Dendritic cell treated with granulocyte-macrophage colony-stimulating factor and Interleukin-4, amounts not matched to agents 40 ng/mL and 50 ng/mL, for 4 days (primary cell): ENCODE measurements at regions not wholly inside any gene's neighbourhood (a gene's known extent, or its start where the extent isn't known, plus 50 kb on each side); places are given as distances from the start of the nearest gene placed in this dataset.

ENCODE experiments used
- H3K27ac Mint-ChIP-seq: one replicate; pipeline ENCODE4 v1.8.0; 2022; ENCODE audit warnings: mild to moderate bottlenecking, mixed read lengths
- H3K27me3 Mint-ChIP-seq: one replicate; pipeline ENCODE4 v1.8.0; 2022; ENCODE audit warnings: mild to moderate bottlenecking, mixed read lengths
- H3K36me3 Mint-ChIP-seq: one replicate; pipeline ENCODE4 v1.8.0; 2022; ENCODE audit warnings: low read depth, mixed read lengths
- H3K4me1 Mint-ChIP-seq: one replicate; pipeline ENCODE4 v1.8.0; 2022; ENCODE audit warnings: low read depth, mixed read lengths
- H3K4me3 Mint-ChIP-seq: one replicate; pipeline ENCODE4 v1.8.0; 2022; ENCODE audit warnings: mild to moderate bottlenecking, moderate library complexity, mixed read lengths
- H3K9me3 Mint-ChIP-seq: one replicate; pipeline ENCODE4 v1.8.0; 2022; ENCODE audit warnings: mixed read lengths
- intact Hi-C: fragments of 100-400 bp; cut with micrococcal nuclease; formaldehyde crosslinking; loops from one replicate; pipeline ENCODE4 v1.15.0; 2022

DNA sequence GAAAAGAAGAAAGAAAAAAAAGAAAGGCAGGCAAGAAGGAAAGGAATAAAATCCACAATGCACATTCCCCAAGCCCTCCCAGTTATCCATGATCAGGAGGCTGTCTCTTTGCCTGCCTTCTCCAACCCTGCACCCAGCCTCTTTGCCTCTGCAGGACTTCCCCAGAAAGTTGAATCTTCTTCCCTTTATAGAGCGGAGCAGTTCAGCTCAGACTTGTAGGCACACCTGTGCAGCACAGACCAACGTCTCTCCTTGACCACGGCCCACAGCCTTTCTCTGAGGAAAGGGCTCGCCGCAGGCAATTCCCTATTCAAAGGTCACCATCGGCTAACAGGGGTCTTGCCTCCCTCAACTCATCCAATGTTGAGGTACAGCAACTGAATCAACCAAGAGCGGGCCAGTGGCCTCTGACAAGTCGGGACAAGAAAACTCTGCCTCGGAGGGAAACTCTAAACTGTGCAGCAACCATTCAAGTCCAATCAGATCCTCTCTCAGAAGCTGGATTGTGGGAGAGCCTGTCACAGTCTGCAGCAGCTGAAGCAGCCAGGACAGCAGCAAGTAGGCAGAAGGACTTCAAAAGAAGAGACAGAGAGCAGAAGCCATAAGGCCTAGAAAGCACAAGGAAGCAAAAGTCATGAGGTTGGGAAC, 529.2 kb upstream of the JARID2 start:
- intact Hi-C loops: no loop called here
- peaks cover 73% of the 10 kb centered on the region for H3K4me1 Mint-ChIP-seq
- no peak overlapping the region for H3K27ac Mint-ChIP-seq
- H3K27me3 Mint-ChIP-seq: no peaks in the 10 kb centered on the region
- no peaks in the 10 kb centered on the region for H3K36me3 Mint-ChIP-seq
- H3K4me3 Mint-ChIP-seq: no peak overlapping the region
- H3K9me3 Mint-ChIP-seq: no peaks in the 10 kb centered on the region

DNA sequence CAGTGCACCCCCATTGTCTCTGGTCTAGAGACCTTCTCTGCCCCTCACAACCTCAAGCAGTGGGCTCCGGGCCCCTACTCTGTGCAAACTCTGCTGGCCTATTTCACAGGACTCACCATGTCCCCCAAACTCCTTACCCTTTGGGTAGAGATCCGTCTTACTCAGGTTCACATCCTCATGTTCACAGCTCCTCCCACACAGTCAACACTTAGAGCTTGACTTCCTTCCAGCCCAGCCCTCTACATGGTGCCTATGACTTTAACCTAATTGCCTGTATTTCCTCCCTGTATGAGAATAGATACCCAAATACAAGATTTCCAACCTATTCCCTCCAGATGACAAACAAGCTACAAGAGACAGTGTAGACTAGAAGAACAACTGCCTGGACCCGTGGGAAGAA, 528.6 kb upstream of the JARID2 start:
- no peak overlapping the region for H3K27ac Mint-ChIP-seq
- H3K27me3 Mint-ChIP-seq: no peaks in the 10 kb centered on the region
- H3K4me3 Mint-ChIP-seq: no peak overlapping the region
- H3K36me3 Mint-ChIP-seq: no peaks in the 10 kb centered on the region
- intact Hi-C loops: no loop called here
- no peaks in the 10 kb centered on the region for H3K9me3 Mint-ChIP-seq
- H3K4me1 Mint-ChIP-seq: peaks cover 76% of the 10 kb centered on the region

DNA sequence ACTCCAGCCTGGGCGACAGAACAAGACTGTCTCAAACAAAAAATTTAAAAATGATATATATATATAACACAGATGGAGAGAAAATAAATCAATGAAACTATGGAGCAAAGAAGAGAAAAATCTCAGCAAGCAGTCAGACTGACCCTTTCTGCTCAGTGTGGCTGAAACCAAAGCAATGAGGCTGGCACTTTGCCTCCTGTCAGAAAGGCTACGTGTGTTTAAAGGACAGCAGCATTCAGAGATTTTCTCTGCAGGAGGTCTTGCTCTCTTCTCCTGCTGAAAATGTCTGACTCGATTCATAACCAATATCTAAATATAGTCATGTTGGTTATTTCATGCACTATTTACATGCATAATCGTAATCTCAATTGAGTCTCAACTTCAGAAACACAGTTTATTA, 527.0 kb upstream of the JARID2 start:
- Mint-ChIP-seq H3K36me3 (no peaks in the 10 kb centered on the region), H3K27me3 (no peaks in the 10 kb centered on the region), H3K4me1 (peaks cover 73% of the 10 kb centered on the region), H3K4me3 (no peak overlapping the region), H3K27ac (peak overlapping the region; percentile 55), H3K9me3 (no peaks in the 10 kb centered on the region)
- intact Hi-C loops: no loop called here

DNA sequence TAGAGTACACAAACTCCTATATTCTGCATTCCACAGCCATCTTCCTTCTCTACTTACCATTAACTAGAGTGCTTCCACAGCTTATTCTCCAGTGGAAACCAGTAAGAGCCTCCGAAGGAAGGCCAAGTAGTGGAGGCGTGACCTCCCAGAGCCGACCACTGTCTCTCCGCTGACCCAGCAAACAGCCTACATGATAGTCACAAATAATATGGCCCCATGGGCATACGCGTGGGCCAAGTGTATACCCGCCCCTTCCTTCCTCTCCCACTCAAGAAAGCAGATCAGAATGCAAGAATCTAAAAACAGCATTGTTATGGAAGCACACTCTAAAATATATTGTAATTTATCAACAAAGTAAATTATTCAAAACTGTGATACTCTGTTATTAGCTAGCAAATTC, 526.6 kb upstream of the JARID2 start:
- H3K9me3 Mint-ChIP-seq: no peaks in the 10 kb centered on the region
- H3K4me1 Mint-ChIP-seq: peaks cover 68% of the 10 kb centered on the region
- H3K4me3 Mint-ChIP-seq: no peak overlapping the region
- no peaks in the 10 kb centered on the region for H3K27me3 Mint-ChIP-seq
- intact Hi-C loops: no loop called here
- peak overlapping the region; percentile 55 for H3K27ac Mint-ChIP-seq
- H3K36me3 Mint-ChIP-seq: no peaks in the 10 kb centered on the region

DNA sequence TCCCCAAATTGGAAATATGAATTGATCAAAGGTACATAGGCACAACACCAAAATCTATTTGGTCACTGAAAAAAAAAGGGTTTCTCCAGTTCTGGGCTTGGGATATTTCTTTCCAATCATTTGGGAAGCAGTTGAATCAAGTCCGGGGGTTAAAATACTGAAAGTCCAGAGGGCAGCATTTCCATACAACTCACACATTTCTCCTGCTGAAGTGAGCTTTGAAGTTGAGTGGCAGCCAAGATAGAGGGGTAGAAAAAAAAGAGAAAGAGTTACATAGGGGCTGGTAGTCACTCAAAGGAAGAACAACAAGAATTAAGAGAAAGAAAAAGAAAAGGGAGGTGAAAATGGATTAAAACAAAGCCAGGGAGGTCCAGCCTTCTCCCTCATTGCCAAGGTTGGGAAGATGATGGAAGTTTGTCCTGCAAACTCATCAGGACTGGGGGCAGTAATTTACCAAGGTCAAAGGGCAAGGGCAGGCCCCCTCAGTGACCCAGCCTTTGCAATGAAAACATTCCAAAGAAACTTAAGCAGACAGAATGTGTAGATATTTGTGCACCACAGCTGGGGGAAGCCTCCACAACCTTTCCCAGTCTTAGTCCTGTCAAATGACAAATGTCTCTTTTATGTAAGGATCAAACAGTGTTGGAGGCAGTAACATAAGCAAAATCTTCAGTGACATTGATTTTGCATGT, 525.3 kb upstream of the JARID2 start:
- Mint-ChIP-seq H3K4me1 (peaks cover 57% of the 10 kb centered on the region), H3K27me3 (no peaks in the 10 kb centered on the region), H3K36me3 (no peaks in the 10 kb centered on the region)

DNA sequence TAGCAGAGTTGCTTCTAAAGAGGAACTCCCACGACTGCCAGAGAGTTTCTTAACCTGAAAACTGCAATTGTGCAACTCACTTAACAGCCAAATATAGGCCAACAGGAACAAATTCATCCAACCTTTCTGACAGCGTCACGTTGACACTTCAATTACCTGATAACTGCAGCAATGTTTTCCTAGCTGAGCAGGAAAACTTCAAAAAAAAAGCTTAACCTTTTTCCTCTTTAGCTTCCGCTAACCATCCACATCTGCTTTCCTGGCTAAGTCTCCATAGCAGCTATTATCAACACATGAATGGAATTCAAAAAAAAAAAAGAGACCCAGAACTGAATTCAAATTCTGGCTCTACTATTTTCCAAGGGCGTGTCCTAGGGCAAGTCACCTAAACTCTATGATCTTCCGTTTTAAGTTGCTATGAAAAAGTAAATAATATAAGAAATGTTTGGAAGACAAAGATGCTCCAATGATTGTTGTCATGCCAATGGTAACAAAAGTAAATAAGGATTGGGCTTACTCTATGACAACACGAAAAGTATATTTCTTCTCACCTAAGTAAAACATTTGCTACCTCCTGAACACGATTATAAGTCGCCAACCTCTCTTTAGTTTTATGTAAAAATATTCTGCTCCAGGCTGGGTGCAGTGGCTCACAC, 524.6 kb upstream of the JARID2 start:
- H3K36me3 Mint-ChIP-seq: no peaks in the 10 kb centered on the region
- no peaks in the 10 kb centered on the region for H3K9me3 Mint-ChIP-seq
- H3K4me3 Mint-ChIP-seq: no peak overlapping the region
- H3K27me3 Mint-ChIP-seq: no peaks in the 10 kb centered on the region
- H3K27ac Mint-ChIP-seq: peak overlapping the region; percentile 40
- H3K4me1 Mint-ChIP-seq: peaks cover 51% of the 10 kb centered on the region
- intact Hi-C loops: loop anchor here (10.0 kb wide), 1 partner anchor 194 kb away; no protein-coding TSS in a partner anchor

More for the DNA sequence above, 525.3 kb upstream of the JARID2 start:
- no peak overlapping the region for H3K4me3 Mint-ChIP-seq
- intact Hi-C loops: loop anchor here (10.0 kb wide), 1 partner anchor 194 kb away; no protein-coding TSS in a partner anchor
- no peaks in the 10 kb centered on the region for H3K9me3 Mint-ChIP-seq
- peak overlapping the region; percentile 40 for H3K27ac Mint-ChIP-seq

DNA sequence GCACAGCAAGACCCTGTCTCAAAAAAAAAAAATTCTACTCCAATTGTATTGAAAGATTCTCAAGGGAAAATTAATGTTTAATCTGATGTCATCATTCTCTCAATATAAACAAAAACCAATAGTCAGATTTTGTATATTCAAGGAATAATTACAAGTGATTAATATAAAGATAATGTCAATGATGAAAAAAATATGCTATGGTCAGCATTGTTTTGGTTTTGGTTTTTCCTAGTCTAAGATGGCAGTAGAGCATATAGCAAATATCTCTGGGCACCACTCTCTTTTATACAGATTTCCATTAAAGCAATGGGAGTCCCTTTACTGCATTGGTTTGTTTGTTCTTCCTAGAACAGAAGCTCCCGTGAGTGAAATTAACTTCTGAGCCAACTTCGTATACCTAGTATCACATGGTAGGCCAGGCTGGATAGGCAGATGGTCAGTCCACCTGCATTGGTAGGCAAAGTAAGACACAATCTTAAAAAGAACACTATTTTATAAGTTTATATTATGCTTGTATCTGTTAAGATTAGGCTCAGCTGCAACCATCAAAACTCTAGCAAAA, 523.8 kb upstream of the JARID2 start:
- H3K27ac Mint-ChIP-seq: peak overlapping the region; percentile 40
- no peaks in the 10 kb centered on the region for H3K36me3 Mint-ChIP-seq
- no peak overlapping the region for H3K4me3 Mint-ChIP-seq
- H3K27me3 Mint-ChIP-seq: no peaks in the 10 kb centered on the region
- intact Hi-C loops: loop anchor here (10.0 kb wide), 1 partner anchor 193 kb away; no protein-coding TSS in a partner anchor
- H3K4me1 Mint-ChIP-seq: peaks cover 52% of the 10 kb centered on the region
- no peaks in the 10 kb centered on the region for H3K9me3 Mint-ChIP-seq

DNA sequence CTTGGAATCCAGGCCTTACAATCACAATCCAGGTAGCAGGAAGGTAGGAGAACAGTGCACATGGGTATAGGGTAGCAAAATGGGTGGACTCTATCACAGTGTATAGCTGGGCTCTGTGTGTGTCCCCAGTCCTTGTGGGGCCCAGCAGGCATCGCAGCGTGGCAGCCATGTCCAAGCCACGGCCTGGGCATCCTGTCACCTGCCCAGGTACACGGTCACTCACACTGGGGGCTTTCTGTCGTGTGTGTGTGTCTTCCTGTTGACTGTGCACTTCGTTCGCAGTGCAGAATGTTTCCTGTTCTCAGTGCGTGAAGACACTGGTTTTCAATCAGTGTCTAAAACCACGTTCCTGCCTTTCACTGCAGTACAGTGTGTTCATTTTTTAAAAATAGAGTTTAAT, 523.2 kb upstream of the JARID2 start:
- intact Hi-C loops: loop anchor here (10.0 kb wide), 1 partner anchor 192 kb away; no protein-coding TSS in a partner anchor
- no peaks in the 10 kb centered on the region for H3K36me3 Mint-ChIP-seq
- H3K4me3 Mint-ChIP-seq: no peak overlapping the region
- H3K4me1 Mint-ChIP-seq: peaks cover 52% of the 10 kb centered on the region
- H3K27me3 Mint-ChIP-seq: no peaks in the 10 kb centered on the region
- no peak overlapping the region for H3K27ac Mint-ChIP-seq
- no peaks in the 10 kb centered on the region for H3K9me3 Mint-ChIP-seq

DNA sequence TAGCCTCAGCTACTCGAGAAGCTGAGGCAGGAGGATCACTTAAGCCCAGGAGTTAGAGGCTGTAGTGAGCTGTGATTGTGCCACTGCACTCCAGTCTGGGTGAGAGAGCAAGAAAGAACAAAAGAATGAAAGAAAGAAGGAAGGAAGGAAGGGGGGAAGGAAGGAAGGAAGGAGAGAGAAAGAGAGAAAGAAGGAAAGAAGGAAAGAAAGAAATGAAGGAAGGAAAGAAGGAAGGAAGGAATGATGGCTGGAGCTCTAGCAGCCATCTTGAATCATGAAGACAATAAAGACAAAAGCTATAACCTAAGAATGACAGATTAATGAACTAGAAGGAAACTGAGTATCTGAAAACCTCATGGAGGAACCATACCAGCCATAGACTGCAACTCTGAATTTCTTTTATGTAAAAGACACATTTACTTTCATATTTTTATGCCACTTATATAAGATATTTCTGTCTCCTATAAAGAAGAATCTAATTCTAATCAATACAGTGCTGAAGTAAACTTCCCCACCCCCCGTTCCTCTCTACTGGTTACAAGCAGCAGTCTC, 522.3 kb upstream of the JARID2 start:
- Mint-ChIP-seq H3K27me3 (no peaks in the 10 kb centered on the region), H3K27ac (peak overlapping the region; percentile 28), H3K4me1 (peaks cover 59% of the 10 kb centered on the region), H3K4me3 (no peak overlapping the region), H3K36me3 (no peaks in the 10 kb centered on the region), H3K9me3 (no peaks in the 10 kb centered on the region)
- intact Hi-C loops: loop anchor here (10.0 kb wide), 1 partner anchor 191 kb away; no protein-coding TSS in a partner anchor

DNA sequence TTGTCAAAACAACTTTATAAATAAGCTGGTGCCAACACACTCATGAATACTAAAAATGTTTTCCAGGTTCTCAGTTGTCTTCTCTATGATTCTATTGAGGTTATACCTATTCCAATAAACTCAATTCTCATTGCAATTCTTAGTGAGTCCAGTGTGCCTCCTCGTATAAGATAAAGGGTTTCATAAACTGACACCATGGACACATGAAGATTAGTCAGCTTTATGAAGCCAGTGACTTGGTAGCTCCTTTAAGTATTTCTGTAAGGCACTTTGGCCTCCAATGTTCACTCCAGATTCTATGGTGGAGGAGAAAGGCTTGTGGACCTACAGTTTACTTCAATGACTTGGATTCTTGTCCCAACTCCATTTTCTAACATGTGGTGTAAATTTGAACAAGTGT, 521.3 kb upstream of the JARID2 start:
- no peaks in the 10 kb centered on the region for H3K27me3 Mint-ChIP-seq
- H3K9me3 Mint-ChIP-seq: no peaks in the 10 kb centered on the region
- intact Hi-C loops: loop anchor here (10.0 kb wide), 1 partner anchor 190 kb away; no protein-coding TSS in a partner anchor
- H3K4me1 Mint-ChIP-seq: peaks cover 63% of the 10 kb centered on the region
- no peaks in the 10 kb centered on the region for H3K36me3 Mint-ChIP-seq
- no peak overlapping the region for H3K27ac Mint-ChIP-seq
- H3K4me3 Mint-ChIP-seq: no peak overlapping the region

DNA sequence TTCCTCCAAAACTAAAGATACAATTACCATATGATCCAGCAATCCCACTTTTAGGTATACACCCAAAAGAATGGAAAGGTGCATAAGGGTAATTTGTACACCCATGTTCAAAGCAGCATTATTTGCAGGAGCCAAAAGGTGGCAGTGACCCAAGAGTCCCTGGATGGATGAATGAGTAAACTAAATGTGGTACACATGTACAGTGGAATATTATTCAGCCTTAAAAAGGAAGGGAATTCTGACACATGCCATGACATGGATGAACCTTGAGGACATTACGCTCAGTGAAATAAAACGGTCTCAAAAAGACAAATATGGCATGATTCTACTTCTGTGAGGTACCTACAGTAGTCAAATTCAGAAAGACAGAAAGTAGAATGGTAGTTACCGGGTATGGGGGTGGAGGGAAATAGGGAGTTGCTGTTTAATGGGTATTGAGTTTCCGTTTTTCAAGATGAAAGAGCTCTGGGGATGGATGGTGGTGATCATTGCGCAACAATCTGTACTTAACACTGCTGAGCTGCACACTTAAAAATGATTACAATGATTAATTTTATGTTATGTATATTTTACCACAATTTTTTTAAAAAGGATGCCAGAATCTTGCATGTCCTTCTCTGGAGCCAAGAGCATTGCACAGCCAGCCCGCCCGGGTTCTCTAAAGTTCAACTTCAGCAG, 518.9 kb upstream of the JARID2 start:
- Mint-ChIP-seq H3K4me3 (no peak overlapping the region), H3K27me3 (no peaks in the 10 kb centered on the region), H3K9me3 (no peaks in the 10 kb centered on the region), H3K4me1 (peaks cover 55% of the 10 kb centered on the region), H3K27ac (peak overlapping the region; percentile 83), H3K36me3 (no peaks in the 10 kb centered on the region)
- intact Hi-C loops: loop anchor here (5.0 to 10.0 kb wide), 2 partner anchors 150 to 188 kb away; no protein-coding TSS in a partner anchor

DNA sequence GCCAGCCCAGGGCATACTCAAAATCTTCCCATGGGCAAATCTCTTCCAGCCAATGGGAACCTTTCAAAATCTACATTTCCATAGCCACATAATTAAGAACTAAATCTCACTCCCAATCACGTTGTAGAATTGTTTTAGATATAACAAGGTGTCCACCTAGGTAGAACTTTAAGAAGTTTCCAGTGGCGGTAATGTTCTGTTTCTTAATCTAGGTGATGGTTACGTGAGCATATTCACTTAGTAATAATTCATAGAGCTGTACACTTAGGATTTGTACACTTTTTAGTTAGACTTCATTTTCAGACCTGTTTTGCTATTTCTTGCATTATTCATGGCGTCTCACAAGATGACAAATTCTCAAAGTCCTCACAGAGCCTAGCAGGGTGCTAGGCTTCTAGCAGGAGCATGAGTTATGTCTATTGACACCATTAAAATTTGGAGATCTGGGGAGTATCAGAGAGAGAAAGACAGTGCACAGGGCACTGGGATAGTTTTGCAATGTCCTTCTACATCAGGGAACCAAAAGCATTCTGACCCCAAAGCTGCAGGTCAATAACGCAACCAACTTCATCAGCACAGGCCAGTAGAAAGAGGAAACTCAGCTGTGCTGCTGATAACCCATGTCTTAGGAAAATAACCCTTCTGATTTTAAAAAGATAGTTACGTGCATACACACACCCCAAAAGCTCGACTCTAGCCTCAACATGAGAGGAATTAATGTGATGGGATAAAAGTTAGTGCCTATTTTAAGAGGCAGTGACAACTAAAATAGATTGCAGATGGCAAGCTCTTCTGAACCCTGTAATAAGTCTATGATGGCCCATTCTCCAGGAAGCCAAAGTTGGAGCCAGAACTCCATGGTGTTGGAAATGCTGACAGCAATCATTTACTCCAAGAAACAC, 518.1 kb upstream of the JARID2 start:
- Mint-ChIP-seq H3K36me3 (no peaks in the 10 kb centered on the region), H3K27me3 (no peaks in the 10 kb centered on the region), H3K9me3 (no peaks in the 10 kb centered on the region), H3K4me3 (no peak overlapping the region), H3K27ac (peak overlapping the region; percentile 83), H3K4me1 (peaks cover 60% of the 10 kb centered on the region)
- intact Hi-C loops: loop anchor here (5.0 to 10.0 kb wide), 2 partner anchors 150 to 187 kb away; no protein-coding TSS in a partner anchor
